Activated CD4-positive, CD25-positive, alpha-beta regulatory T cell treated with anti-CD3 and anti-CD28 coated beads, Interleukin-2, amount 50 U/mL, for 24 hours (primary cell): ENCODE measurements at regions not wholly inside any gene's neighbourhood (a gene's known extent, or its start where the extent isn't known, plus 50 kb on each side); places are given as distances from the start of the nearest gene placed in this dataset.
"Not testable (repeated sequence)": the region's sequence is repeated elsewhere in the genome, so short reads cannot be mapped to it uniquely, and the experiment has no call there.

Source experiments
- ATAC-seq, 2 donors: fragments of 150-1000 bp; cut with Tn5 transposase; one replicate each; pipeline ENCODE4 v1.10.0; 2021; ENCODE audit warnings: mild to moderate bottlenecking in 1 of 2, moderate library complexity in 1 of 2

DNA sequence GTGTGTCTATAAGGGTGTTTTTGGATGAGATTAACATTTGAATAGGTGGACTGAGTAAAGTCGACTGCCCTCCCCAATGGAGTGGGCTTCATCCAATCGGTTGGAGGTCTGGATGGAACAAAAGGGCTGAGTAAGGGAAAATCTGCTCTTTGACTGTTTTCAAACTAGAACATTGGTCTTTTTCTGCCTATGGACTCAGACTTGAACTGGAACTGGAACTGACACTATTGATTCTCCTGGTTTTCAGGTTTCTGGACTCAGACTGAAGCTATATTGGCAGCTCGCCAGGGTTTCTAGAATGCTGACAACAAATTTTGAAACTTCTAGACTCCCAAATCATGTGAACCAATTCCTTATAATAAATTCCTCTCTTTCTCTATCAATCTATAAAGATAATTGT lies 498.9 kb upstream of the EPHA7 start:
- ATAC-seq = no peak

DNA sequence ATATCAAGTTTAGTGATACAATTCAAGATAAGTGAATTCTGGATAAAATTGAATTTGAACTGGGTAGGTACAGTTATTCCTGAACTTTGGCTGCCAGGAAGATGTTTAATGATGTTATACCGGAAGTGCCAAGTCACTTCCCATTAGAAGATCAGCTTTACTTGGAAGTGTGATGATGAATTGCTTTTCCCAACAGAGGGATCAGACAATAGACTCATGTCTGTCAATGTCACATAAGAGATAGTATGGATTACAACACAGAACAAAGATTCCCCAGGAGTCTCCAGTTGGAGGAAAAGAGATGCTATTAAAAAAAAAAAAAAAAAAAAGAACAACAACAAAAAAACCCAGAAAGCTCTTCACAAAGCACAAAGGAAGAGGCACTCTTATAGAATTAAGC lies 497.9 kb upstream of the EPHA7 start:
- no peak for ATAC-seq

DNA sequence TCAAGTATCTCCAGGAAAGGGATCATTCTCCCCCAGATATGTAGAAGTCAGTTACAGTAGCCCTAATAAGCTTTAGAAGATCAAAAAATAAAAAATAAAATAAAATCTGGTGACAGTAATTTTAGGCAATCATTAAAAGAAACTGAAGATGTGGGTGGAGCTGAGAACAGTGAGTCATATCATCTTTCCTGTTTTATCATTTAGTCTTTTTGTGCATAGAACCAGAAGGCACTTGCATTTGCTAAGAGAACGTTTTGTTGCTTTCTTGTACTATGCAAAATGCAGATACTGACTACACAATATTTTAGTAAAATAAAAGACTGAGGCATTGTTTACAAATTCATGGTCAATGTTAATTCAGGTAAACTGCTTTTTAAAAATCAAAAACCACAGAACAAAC lies 497.4 kb upstream of the EPHA7 start:
- ATAC-seq = no peak

DNA sequence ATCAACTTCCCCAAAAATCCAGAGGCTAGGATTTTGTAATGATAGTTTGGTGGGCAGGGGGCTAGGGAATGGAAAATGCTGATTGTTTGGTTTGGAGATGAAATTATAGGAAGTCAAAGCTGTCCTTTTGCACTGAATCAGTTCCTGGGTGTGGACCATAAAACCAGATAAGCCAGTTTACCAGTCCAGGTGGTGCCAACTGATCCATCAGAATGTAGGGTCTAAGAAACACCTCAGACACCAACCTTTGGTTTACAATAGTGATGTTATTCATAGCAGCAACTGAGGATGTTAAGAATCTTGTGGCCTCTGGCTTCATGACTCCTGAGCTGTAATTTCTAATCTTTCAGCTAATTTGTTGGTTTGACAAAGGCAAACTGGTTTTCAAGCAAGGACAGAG lies 496.6 kb upstream of the EPHA7 start:
- ATAC-seq = no peak

DNA sequence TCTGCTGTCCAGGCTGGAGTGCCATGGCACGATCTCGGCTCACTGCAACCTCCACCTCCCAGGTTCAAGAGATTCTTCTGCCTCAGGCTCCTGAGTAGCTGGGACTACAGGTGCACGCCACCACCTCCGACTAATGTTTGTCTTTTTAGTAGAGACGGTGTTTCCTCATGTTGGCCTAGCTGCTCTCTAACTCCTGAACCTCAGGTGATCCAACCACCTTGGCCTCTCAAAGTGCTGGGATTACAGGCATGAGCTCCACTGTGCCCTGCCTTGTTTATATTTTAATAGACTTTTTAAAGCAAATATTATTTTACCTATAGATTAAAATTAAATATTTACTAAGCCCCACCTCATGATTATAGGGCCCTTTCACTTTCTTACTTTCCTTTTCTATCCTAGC lies 483.2 kb upstream of the EPHA7 start:
- no peak for ATAC-seq

DNA sequence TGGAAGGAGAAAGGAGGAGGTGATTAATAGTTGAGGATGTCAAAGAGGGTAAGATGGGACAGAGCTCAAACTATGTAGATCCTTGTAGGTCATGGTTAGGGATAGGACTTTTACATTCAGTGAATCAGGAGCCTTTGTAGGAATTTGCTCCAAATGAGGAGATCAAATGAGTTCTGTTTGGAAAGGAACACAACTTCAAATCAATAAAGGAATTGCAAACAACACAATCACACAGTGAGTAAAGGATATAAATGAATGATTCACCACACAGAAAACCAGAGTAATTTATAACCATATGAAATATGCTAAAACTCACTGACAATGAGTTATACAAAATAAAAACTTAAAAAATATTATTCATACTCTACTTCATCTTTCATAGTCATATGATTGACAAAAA lies 480.8 kb upstream of the EPHA7 start:
- no peak for ATAC-seq

DNA sequence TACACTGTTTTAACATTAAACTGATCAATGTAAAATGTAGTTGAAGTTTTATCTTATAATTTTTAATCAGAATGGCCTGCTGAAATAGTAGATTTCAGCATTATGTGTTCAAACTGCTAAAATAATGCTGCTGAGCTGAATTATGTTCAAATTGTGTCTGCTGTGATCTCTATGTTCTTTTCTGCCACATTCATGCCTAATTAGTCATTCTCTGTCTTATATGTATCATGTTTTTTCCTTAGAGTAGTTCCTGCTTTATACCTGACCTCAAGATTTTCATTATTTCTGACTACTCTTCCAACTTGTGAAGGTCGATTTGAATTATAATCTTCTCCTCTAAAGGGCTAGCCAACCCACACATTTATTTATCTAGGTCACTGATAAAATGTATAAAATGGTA lies 476.7 kb upstream of the EPHA7 start:
- ATAC-seq = no peak

DNA sequence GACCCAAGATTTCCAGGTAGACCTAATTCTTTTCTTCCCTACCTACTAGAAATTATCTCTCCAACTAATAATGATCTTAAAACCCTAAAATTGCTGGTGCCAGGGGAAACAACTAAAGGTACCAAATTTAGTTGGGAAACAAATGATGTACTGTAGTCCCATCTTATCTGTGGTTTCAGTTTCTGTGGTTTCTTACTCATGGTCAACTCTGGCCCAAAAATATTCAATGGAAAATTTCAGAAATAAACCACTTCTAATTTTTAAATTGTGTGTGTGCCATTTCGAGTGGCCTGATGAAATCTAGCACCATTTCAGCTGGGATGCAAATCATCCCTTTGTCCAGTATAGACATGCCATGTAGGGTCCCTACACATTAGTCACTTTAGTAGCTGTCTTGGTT lies 475.2 kb upstream of the EPHA7 start:
- no peak for ATAC-seq

DNA sequence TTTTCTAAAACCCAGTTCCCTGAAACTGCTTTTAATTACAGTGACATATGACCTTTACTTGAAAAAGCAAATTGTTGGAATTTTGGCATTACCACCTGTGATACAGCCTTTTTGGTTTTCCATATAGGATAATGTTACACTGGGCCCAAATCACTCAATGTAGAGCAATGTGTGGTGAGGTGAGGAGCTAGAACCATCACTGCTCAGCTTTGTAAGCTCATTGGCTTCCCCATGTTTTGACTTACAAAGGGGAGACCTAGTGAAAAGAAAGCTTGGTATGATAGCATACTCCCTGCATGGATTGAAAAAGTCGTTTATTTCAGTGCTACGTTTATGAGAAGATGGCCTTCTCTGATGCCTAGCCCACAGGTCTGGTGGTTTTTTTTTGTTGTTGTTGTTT lies 470.4 kb upstream of the EPHA7 start:
- no peak for ATAC-seq

DNA sequence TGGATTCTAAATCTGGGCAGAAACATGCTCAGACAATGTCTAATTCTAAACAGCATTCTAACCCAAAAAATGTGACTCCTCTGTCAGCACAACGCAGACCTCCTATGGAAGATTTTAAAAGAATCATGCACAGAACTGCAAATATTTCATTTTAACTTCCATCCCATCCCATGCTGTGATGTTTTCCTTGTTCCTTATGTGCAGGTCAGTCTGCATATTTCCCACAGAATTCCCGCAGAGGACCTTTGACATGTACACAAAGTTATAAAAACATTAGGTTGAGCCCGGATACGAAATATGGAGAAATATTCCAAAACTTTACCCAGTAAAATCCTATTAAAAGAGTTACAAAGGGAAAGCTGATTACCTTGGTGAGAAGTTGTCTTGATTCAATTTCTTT lies 467.1 kb upstream of the EPHA7 start:
- ATAC-seq = no peak

DNA sequence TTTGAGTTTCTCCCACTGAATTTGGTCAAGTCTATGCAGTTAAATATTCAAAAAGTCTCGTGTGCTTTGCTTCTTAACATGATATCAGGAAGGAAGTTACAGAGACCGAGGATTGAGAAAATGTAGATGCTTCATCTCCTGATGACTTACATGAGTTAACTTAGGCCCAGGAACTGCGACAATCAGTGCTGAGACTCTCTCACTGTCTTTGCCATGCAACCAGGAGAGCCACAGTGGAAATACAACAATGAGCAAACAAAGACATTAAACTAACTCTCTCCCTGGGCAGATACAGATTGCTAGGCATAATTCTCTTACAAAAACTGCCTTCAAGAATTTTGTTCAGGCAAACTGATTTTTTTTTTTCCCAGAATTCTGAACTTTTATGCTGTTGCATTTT lies 440.6 kb upstream of the EPHA7 start:
- ATAC-seq = no peak

DNA sequence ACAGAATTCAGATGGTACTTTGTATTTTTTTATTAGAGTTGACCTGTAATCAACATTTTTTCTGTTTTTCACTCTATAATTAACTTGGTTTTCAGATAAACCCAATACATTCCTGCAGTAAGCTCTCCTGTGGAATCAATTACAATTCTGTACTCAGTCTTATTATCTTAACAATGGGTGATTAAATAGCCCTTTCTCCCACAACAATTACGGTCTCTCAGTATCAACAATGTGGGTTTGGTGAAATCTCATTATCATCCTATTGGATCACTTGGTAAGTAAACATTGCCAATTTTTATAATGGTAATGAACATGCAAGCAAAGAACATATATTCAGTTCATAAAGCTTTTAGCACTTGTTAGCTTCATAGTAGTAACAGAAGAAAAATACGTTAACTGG lies 438.9 kb upstream of the EPHA7 start:
- no peak for ATAC-seq

DNA sequence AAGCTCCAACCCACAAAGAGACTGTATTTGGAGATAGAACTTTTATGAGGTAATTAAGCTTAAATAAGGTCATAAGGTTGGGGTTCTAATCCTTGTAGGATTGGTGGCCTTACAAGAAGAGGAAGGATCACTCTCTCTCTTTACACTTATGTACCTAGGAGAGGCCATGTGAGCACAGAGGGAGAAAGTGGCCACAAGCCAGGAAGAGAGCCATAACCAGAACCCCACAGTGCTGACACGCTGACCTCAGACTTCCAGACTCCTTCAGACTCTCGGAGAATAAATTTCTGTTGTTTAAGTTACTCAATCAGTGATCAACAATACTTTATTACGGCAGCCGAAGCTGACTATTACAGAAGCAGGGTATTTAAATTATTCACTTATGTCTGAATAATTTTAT lies 430.5 kb upstream of the EPHA7 start:
- no peak for ATAC-seq

DNA sequence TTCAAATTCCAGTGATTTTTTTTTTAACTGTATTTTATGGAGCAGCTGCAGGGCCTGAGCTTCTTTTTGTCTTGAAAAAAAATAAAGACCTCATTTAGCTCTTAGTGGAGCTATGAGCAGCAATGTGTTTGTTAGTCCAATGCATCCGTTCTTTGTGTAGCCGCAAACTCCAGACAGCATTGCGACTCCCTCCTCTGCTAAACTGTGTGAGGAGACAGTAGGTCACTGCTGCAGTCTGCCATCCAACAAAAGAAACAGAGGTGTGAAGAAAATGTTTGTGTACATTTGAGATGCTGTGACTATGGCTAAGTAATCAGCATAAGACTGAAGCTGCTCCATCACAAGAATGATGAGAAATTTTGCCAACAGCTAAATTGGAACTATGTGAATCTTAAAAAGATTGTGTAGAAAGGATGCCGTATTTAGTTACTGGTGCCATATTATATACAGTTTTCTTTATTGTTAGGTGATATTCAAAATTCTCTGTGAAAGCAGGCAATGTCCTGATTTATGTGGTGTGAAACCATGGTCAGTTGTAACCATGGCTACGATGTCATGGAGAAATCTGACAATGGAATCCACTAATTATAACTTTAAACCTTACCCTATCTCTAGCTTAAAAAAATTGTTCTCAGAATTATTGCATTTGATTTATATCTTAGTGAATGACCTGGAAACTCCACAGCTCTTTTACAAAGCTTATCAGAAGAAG lies 428.8 kb upstream of the EPHA7 start:
- ATAC-seq = no peak

DNA sequence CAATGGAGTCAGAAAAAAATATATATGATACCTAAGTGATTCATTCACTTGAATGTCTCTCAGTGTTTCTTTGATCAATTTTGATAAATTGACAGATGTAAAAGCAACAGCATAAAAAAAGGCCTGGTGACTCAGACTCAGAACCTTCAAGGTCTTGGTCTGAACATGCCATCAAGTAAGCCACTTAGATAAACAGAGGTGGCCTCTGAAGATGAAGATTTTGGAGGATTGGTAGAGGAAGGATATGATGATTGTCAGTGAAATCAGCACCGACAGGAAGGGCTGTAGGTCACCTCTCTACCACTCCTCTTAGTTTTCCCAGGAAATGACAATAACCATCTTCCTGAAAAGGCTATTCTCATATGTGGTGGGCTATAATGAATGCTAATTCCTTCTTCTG lies 422.8 kb upstream of the EPHA7 start:
- ATAC-seq = no peak

DNA sequence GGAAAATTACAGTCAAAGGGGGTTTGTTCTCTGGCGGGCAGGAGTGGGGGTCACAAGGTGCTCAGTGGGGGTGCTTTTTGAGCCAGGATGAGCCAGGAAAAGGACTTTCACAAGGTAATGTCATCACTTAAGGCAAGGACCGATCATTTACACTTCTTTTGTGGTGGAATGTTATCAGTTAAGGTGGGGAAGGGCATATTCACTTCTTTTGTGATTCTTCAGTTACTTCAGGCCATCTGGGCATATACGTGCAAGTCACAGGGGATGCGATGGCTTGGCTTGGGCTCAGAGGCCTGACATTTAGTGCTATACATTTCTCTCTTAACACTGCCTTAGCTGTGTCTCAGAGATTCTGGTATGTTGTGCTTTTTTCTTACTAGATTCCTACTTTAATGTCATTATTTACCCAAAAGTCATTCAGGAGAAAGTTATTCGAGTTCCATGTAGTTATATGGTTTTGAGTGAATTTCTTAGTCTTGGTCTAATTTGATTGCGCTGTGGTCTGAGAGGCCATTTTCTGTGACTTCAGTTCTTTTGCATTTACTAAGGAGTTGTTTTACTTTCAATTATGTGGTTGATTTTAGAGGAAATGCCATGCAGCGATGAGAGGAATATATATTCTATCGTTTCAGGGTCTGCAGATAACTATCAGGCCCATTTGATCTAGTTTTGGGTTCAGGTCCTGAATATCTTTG lies 416.2 kb upstream of the EPHA7 start:
- ATAC-seq = not testable (repeated sequence)

DNA sequence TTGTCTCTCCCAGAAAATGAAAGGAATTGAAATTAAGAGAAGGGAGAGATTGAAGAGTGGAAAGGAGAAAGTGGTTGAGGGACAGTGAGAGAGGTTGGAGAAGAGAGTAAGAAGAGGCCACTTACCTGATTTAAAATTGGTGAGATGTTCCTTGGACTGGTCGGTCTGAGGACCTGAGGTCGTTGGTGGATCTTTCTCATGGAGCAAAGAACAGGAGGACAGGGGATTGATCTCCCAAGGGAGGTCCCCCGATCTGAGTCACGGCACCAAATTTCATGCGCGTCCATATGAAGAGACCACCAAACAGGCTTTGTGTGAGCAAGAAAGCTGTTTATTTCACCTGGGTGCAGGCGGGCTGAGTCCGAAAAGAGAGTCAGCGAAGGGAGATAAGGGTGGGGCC lies 415.7 kb upstream of the EPHA7 start:
- not testable (repeated sequence) for ATAC-seq

DNA sequence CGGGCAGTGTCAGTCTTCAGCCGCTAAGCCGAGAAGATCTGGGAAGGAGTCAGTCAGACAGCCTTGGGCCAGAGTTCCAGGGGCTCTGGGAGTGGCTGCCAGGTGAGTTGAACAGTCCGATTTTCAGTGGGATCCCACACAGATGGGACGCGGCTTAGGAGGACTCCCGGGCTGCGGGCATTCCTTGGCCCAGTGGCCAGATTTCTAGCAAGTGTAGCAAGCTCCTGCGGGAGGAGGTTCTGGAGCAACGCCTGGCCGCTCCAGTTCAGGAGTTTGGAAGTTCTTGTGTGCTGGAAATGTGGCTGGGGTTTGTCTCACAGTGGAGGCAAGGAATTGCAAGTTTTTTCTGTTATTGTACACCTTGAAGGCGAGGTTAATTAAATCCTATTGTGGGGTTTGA lies 414.0 kb upstream of the EPHA7 start:
- not testable (repeated sequence) for ATAC-seq

DNA sequence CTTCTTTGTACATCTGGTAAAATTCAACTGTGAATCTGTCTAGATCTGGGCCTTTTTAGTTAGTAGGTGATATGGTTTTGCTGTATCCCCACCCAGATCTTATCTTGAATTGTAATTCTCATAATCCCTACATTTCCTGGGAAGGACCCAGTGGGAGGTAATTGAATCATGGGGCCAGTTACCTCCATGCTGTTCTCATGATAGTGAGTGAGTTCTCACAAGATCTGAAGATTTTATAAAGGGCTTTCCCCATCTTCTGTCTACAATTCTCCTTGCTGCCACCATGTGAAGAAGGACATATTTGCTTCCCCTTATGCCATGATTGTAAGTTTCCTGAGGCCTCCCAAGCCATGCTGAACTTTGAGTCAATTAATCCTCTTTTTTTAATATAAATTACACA lies 410.4 kb upstream of the EPHA7 start:
- ATAC-seq = not testable (repeated sequence)

DNA sequence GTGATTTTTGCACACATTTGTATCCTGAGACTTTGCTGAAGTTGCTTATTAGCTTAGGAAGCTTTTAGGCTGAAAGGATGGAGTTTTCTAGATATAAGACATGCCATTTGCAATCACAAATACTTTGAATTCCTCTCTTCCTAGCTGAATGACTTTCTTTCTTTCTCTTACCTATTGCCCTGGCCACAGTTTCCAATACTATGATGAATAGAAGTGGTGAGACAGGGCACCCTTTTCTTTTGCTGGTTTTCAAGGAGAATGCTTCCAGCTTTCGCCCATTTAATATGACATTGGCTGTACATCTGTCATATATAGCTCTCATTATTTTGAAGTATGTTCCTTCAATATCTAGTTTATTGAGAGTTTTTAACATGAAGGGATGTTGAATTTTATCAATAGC lies 409.6 kb upstream of the EPHA7 start:
- ATAC-seq = no peak

DNA sequence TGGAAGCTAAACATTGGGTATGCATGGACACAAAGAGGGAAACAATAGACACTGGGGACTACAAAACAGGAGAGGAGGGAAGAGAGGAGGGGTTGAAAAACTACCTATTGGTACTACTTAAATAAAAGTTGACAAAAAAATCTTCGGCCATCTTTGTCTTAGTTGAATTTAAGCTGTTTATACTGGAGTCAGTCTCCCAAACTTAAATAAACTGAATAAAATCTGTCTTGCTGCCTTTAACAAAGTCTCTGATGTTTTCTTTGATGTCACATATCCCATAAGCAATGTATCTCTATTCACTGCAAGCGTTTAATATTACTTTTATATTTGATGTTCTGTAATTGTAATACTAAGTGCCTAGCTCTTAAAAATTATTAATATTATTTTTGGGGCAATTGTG lies 409.2 kb upstream of the EPHA7 start:
- ATAC-seq = no peak

DNA sequence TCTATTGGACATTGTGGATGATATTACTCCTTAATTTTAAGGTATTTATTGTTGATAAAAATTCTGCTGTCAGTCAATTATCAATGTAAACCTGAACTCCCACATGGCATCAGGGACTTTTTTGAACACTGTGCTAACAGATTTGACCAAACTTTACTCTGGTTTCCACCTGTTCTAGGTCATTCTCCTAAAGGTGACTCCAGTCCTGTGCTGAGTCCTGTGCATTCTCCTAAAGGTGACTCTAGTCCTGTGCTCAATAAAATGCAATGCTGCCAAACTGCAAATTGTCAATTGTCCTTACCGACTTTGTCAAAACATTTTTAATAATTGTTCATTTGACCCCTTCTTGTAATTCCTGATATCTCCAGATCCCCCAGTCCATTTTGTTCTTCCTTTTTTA lies 408.4 kb upstream of the EPHA7 start:
- ATAC-seq = no peak

DNA sequence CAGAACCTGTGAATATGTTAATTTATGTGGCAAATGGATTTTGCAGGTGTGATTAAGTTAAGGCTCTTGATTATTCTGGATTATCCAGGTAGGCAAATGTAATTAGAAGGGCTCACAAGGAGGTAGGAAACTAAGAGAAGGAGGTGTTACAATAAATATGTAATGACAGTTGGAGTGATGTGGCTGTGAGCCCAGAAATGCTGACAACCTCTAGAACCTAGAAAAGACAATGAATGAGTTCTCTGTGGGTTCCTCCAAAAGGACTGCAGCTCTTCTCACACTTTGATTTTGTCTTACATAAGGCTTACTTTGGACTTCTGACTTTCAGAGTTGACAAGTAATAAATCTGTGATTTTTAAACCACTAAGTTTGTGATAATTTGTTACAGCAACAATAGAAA lies 406.6 kb upstream of the EPHA7 start:
- ATAC-seq = no peak

DNA sequence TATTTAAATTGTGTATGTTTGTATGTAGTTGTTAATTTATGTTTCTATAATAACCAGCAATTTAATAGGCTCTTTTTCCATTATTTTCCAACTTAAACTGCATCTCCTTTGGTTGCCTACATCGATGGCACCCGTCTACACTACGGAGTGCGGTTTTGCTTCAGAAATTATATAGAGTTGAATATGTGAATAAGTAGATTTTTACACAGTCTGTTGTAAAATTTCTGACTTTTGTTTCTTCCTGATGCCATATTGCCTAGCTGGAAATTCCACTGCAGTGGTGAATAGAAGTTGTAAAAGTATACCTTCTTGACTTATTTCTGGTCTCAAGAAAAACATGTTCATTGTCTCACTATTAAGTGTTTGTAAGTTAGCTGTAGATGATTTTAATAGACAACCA lies 404.1 kb upstream of the EPHA7 start:
- ATAC-seq = no peak
